ENCODE measurements at regions not wholly inside any gene's neighbourhood (a gene's known extent, or its start where the extent isn't known, plus 50 kb on each side); places are given as distances from the start of the nearest gene placed in this dataset.
"Not testable (repeated sequence)": the region's sequence is repeated elsewhere in the genome, so short reads cannot be mapped to it uniquely, and the experiment has no call there.

DNA sequence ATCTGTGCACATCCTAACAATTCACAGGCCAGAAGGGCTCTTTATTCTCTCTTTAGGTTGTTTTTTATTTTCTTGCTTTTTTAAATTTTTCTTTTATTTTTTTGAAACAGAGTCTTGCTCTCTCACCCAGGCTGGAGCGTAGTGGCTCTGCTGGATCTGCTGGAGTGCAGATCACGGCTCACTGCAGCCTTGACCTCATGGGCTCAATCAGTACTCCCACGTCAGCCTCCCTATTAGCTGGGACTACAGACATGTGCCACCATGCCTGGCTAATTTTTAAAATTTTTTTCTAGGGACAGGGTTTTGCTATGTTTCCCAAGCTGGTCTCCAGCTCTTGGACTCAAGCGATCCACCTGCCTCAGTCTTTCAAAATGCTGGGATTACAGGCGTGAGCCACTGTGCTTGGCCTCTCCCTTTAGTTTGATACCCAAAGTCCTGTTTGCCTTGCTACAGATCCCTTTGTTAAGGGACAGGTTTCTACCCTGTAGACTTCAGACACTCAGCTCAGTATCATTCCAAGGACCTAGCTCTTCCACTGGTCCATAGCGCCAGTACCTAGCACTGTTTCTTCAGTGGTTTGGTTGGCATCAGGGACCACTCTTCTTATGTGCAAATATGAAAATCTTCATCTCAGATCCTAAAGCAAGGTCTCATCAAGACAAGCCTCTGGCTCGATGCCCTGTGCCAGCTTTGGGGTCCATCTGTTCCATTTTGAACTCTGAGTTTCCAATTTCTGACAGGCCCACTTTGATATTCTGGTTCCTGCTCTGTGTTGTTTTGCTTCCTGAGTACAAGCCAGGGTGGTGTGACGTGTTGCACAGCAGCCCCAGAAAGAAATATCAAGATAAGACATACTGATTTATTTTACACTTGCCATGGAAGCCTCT is 211.7 kb downstream of the FAT3 start:
- no peak for DNase-seq

DNA sequence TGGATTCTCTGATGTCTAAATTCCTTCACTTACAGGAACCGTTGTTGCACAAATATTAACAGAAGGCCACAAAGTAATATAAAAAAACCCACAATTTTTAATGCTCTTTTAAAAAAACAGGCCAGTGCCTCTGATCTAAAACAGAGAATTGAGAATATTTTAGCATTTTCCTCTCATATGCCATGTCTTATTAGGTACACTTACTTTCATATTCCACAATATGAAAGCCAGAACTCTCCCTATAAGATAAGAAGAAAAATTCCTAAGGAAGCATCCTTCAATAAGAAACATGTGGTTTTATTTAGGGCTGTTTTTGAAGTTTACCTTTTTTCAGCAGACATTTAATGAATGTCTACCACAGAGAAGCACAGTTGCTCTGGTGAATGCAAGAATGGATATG is 214.5 kb downstream of the FAT3 start:
- DNase-seq: no peak

DNA sequence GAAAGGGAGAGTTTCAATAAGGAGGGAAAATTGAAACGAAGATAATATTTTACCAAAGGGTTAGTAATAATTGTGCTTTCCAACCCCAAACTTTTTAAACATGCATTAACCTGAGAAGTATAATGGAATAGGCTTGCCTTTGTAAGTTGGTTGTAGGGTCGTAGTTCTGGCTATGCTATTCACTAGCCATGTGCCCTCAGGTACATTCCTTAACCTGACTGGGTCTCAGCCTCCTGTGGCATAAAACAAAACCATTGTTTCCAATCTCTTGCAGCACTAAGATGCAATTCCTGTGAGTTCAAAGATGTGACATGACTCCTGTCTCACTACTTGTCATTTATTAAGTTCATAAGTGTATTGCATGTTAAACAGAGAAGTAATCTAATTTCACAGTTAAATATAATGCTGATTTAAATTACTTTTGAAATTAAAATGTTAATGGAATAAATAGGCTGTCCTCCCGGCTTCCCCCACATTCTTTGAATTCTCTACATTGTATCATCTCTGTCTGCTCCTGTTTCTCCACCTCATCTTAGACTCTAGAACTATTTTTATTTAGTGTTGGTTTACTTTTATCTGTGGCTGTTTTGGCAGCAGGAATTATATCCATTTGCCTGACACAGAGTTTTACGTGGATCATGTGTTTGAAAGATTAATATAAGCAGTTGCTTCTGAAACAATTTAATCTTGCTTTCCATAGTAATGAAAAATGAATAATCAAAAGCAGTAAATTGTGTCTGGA is 216.3 kb downstream of the FAT3 start:
- no peak for DNase-seq

DNA sequence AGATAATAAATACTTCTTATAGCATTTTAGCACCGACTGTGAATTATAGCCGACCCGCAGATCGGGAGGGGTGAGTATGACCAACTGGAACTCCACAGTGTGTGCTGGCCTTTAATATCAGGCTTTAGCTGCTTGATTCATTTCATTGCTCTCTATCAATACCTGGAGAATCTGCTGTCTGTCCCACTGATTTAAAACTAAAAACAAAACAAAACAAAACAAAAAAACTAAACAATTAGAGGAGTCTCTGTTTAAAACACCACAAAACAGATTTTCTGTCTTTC is 216.8 kb downstream of the FAT3 start:
- no peak for DNase-seq

DNA sequence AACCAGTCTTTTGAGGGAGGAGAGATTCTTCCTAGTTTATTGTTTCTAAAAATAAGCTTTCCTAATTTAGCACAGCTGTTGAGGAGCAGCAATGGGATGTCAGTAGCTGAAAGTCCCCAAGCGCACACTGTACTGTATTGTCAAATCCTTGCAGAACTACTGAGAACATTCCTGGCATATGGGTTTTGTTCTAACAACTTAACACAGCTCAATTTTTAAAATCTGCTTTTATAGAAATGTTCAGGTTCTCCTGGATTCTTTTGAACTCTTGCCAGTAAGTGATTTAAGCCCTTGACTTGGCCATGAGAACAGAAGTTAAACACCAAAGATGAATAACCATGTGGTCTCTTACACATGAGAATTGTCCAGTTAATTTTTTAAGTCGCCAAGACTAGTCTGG is 218.6 kb downstream of the FAT3 start:
- DNase-seq: no peak

DNA sequence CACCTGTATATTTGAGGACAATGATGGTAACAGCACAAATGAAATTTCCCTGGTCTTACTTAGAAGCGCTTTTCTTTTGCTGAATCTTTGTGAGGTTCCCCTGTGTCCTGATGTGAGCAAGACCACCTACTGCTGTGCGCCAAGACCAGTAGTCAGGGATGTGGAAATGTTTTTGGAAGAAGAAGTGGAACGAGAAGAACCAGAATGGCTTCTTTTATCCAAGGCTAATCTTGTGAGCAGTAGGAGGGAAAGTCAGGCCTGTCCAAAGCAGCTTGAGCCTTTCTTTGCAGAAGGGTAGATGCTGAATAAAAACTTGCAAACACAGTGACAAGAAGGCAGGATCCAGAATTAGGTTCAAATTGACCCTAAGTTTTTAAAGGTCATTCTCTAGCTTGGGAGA is 223.0 kb downstream of the FAT3 start:
- no peak for DNase-seq

DNA sequence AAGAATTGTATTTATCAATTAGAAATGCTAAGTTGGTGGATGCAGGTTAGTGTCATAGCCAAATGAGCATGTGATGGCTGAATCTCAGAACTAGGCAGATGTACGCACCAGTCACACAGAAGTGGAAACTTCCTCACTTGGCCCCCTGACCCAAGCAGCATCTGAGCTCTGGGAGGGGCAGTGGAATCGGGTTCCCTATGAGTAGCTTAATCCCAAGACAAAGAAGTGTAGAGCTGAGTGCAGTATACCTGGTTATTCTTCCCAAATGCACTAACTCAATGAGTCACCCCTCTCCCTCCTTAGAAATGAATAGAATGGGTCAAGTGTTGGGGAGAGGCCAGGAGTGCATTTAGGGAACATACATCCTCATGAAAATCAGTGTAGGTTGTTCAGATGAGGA is 224.6 kb downstream of the FAT3 start:
- DNase-seq: no peak

DNA sequence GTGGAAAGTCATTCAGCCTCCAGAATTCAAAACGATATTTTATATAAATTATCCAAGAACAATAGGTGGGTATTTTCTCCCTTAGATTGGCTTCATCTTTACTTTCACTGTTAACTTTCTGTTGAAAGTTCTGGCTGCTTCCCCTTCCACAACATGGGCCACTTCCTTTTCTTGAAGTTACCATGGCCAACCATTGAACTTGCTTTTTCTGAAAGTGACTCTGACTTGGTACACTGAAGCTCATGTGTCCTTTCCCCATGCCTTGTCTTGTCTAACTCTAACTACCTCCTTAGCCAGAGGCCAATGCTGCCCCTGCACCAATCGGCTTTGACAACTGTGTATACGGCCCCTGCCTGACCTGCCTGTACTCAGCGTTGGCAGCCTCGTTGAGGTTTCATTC is 225.2 kb downstream of the FAT3 start:
- no peak for DNase-seq

DNA sequence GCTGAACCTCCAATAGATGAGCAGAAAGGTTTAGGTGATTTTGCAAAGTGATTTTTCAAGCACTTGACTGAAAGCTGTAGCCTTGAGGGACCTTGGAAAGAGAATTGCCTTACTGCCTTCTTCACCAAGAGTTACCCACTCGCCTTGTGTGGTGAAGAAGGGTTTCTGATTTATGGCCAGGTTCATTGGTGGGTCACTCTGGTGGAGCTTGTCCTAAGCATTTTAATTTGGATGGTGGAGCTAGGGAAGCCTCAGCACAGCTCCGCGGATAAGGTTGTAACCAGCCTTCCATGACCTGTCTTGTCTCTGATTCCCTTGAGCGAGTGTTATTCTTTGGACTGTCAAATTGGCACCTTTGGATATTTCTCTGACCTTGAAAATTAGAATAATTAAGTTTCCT is 226.4 kb downstream of the FAT3 start:
- DNase-seq: no peak

DNA sequence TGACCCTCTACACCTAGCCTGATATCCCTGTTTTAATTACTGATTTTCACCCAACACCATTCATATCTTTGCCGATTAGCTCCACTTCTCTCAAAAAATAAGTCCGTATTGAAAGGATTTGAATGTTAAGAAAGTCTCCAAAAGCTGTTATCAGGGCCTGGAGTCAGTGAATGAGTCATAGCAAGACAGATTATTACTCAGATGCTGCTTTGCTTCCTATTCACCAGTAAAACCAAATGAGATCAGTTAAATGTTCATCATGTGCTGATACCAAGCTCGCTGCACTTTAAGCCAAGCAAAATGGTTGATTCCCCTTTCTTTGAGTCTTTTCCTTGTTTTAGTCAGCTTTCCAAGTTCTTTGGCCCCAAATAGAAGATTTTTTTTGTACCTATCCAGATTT is 228.4 kb downstream of the FAT3 start:
- no peak for DNase-seq

DNA sequence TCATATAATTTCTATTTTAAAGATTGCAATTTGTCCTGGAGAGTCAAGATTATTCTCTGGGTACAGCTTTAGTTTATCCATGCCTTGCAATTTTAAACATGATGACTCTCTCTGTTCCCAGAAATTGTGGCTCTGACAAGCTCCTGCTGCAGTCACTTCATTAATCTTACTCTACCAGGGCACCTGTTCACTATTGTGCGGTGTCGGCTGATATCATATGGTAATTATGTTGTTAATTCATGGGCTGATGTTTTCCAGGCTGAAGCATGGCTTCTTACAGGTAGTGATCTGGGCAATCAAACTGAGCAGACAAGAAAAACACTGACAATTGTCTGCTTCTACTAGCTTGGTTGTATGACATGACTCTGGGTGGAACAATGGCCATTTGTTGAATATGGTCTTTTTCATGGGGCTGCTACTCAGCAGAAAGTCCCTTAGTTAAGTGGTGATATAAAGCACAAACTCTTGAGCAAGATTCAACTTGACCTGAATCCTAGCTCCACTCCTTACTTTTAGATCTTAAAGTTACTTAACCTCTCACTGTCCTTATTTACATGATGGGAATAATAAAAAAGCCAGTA is 230.7 kb downstream of the FAT3 start:
- no peak for DNase-seq

DNA sequence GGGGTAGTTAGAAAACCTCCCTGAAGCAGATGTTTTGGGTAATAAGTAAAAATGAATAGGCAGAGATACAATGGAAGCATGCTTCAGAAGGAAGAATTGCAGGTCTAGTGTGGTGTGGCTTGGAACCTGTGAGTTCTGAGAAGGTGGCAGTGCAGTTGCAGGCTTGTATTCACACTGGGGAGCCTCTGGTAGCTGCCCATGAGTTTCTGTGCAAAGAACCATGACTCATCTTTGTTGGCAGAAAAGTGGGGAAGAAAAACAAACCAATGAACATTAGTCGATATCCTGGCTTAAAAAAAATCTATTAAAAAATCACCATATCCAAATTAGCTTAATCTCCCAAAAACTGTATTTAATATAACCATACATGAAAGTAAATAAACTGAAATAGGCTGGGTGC is 232.6 kb downstream of the FAT3 start:
- no peak for DNase-seq

DNA sequence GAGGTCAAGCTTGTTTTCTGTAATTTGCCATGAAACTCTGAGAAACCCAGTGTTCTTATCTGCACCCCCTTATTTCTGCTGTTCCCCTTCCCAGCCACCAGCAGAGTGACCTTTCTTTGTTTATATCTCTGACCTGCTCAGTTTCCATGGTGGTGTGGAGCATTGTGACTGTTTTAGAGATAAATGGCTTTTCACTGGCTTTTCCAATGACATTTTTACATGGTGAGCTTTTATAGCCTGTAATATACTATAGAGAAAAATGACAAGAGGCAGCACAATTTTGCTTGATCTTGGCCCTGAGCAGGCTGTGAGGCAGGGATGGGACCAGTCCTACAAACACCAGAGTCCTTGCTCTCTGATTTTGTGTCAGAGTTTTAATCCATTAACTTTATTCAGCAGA is 233.9 kb downstream of the FAT3 start:
- no peak for DNase-seq

DNA sequence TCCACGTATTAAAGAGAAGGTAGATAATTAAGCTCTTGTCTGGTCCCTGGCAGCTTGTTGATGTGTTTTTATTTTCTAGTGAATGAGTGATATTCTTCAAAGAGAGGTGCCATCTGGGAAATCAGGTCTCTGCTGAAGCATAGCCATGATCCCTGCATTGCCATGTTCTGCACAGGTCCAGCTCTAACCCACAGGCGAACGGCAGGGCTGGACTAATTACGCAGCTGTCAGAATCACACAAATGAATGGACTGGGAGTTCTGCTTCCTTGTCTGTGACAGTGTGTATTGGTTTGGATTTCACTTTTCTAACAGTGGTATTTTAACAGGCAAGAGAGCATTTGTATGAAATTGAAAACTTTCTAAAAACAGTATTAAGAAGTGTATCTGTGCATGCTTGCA is 235.6 kb downstream of the FAT3 start:
- no peak for DNase-seq

DNA sequence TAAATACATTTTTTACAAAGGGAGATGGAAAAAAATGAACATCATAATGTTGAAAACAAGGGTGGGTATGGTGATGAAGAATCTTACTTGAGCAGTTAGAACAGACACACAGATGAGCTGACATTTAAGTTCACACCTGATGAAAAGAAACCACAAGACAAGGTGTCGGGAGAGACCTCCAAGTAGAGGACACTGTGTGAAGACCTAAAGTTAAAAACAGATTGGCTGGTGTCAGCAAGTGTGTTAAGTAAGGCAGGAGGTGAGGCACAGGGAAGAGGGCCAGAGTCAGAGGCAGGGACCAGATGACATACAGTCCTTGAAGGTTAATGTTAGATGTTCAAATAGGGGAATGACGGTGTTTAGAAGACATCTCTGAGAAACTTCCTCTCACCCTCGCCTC is 236.8 kb downstream of the FAT3 start:
- DNase-seq: no peak

DNA sequence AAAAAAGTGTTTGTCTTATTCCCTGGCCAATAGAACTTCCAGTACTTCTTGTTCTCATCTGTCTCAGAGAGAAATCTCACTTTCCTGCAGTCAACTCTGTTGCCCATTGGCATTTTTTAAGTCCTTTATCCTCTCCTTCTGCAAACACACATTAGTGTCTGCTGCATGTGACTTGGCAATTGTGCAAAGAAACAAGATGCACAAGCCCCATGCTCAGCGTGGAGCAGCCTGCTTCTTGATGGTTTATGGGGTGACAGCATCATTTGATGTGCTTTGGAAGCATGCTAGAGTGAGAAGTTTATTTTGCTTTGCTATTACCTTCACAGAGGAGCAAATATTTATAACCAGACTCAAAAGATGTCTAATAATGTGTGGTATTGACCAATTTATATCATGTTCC is 238.2 kb downstream of the FAT3 start:
- DNase-seq: no peak

DNA sequence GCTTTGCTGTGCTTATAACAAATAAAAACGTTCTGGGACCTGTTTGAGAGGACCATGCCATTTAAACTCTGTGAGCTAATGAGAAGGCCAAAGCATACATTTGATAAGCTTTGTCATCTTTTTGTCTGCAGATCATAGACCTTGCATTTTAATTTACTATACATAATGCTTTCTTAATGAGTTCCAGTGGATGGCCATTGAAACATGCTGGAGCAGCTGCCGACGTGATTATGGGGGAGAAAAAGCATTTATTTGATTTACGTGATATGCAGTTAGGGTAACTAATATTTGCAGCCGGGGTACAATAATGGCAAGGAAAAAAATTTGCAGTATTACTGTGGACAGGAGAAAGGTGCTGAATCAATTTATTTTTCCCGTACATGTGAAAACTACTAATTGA is 240.2 kb downstream of the FAT3 start:
- no peak for DNase-seq

DNA sequence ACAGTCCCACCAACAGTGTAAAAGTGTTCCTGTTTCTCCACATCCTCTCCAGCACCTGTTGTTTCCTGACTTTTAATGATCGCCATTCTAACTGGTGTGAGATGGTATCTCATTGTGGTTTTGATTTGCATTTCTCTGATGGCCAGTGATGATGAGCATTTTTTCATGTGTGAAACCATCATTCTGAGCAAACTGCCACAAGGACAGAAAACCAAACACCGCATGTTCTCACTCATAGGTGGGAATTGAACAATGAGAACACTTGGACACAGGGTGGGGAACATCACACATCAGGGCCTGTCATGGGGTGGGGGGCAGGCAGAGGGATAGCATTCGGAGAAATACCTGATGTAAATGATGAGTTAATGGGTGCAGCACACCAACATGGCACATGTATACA is 240.8 kb downstream of the FAT3 start:
- DNase-seq: not testable (repeated sequence)

DNA sequence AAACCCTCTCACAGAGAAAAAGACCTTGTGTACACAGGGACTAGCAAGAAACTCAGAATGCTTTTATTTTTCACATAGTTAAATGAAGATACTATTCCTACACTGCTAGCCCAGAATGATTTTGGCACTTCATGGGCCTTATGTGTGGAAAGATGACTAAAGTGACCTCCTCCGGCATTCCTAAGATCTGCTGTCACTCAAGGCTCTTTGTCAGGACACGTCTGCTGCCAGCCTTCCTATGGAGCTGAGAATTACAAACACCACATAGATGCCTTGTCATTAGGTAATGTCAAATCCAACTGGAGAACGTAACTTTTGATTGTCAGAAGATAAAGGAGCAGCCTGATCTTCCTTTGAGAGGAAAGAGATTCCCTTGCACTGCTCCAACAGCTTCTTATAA is 249.1 kb downstream of the FAT3 start:
- DNase-seq: no peak

DNA sequence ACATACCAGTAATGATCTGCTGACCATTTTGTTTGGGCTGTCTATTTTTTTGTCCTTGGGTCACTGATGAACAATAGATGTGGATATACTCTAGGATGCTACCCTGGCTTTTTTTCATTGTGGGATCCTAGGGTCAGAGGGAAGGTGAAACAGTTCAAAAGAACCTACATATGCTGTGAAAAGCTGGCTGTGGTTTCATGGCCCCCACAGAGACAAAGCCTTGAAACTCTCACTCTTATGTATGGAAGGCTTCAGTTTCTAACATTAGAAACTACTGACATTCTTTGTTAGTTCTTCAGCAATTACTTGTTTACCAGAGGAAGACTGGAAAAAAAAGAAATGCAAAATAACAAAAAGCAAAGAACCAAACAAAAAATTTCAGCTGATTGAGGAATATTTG is 250.7 kb downstream of the FAT3 start:
- no peak for DNase-seq

DNA sequence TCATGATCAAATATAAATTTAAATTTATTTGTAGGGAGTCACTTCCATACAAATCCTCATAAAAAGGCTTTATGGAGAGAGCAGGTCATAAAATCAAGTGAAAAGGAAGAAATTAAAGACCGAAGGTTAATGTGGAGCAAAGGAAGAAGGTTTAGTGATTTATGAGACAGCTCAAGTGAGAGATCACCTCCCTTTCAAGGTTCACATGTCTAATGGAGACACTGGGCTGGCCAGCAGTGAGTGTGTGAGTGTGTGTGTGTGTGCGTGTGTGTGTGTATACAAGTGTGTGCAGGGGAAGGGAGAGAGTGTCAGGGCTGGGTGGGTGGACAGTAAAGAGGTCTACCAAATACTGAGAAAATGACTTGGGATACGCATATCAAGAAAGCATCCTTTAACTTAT is 251.2 kb downstream of the FAT3 start:
- DNase-seq: no peak

DNA sequence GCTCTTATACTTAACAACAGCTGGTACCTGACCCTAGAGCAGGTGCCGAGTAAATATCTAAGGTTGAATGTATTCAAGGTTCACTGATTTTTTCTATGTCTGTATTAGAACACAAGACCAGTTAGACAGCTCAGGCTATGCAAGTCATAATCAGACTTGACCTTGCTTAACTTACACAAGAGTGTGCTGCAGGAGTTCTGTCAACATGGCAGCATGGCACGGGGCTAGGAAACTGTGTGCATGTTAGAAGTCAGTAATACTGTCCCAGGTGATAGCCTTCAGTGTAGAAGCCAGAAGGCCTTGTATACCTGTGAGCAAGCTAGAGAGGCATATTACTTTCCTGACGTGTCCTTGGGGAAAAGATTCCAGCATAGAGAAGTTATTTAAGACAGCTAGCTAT is 253.1 kb downstream of the FAT3 start:
- DNase-seq: no peak

DNA sequence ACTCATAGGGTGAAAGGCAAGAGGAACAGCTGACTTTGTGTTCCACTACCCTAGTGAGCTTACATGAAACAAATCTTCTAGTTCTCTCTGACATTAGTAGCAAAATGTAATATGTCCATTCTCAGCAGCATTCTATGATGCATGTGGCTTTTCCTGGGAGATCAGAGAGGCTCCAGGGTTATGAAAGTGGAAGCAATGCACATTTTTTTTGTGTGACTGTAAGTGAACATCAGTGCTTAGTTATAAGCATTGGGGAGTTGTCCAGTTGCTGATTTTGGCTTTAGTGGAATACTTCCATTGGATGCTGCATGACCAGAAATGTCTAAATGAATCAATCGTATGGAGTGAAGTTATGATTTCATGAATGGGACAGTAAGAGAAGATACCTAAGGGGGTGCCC is 255.9 kb downstream of the FAT3 start:
- no peak for DNase-seq

DNA sequence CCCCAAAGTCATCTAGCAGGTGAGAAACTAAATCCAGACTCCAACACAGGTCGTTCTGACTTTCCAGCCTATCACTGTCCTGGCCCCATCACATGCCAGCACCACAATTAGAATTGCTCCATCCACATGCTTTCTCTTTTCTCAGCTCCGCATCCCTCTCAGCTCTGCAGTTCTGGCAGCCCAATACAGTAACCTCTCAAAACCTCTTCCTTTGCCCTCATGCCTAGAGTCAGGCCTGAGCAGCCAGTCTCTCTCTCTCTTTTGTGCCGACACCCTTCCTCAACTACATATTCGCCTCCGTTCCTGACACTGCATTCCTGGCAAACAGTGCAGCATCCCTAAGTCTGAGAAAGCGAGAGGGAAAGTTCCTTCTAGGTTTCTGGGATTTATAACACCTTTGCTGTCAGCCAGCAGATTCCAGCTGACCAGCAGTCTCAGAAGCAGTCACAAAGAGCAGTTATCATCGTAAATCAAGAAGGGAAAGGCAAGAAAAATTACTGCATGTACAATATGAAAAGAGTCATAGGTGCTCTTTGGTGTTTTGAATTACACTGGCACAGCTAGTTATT is 258.0 kb downstream of the FAT3 start:
- no peak for DNase-seq
